NCI-H226 (cell line): ENCODE measurements at regions not wholly inside any gene's neighbourhood (a gene's known extent, or its start where the extent isn't known, plus 50 kb on each side); places are given as distances from the start of the nearest gene placed in this dataset.

ENCODE experiments used
- DNase-seq: peaks from one replicate; pipeline ENCODE4 v3.0.0-alpha.2; 2015

GRCh38 chr2:221675201-221675908 is 103.3 kb upstream of the EPHA4 start:
- DNase-seq = no peak

DNA sequence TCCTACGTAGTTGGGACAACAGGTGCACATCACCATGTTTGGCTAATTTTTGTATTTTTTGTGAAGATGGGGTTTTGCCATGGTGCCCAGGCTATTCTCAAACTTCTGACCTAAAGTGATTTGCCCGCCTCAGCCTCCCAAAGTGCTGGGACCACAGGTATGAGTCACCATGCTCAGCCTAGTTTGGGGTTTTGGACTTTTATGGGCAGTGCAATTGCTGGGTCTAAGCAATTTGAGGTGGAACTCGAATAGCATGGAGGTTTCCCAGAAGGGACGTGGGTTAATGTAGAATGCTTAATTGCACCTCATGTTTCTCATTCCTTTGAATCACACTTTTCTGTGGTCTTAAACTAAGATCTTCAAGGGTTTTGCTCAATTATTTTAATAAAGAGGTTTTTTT is 102.3 kb upstream of the EPHA4 start:
- no peak for DNase-seq

GRCh38 chr2:221673248-221673647 is 101.1 kb upstream of the EPHA4 start:
- no peak for DNase-seq

- peak; percentile 6 for DNase-seq
Observed at GRCh38 chr2:221671515-221671914, 99.4 kb upstream of the EPHA4 start.

DNA sequence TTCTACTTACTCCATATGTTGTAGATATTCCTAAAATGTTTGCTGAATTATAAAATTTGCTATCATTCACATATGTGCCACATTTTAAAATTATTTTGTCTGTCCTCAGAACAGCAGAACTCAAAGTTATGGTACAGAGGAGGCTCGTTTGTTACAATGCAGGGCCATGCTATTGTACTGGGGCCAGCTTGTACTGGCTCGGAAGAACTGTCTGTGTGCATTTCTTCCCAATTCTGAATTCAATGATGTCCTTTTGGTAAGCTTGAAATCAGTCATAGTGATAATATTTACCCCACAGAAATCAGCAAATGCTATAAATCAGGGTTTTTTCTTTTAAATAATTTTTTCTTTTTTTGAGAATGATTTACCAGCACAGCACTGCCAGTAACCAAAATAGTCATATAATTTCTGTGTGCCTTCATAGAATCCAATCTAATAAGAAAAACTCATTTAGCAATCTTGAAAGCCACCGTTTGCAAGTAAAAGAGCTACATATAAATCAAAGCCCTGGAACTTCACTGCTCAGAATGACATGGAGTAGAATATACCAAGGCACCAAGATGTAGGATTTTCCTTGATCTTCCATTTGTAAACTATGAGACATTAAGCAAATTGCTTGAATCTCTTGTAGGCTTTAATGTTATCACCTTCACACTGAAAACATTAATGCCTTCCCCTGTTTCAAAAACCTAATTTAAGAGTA is 90.7 kb upstream of the EPHA4 start:
- no peak for DNase-seq

DNA sequence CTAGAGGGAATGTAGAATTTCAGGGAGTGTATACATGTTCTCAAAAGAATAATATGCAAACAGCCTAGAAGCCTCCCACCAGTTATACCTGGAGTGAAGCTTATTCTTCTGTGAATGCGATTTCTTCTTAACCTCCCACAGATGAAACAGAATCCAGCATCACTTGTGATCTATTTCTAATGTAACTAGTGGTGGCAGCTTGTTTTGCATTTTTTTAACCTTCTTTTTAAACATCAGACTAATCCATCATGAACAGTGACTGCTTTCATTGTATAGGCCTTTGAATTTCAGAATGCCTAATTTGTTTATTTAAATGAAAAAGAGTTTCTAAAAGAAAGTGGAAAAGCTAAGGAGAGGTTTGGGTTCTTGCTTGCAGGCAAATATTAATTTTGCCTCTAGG is 85.7 kb upstream of the EPHA4 start:
- DNase-seq = no peak

- DNase-seq = no peak
Observed at GRCh38 chr2:221655300-221655699, 83.2 kb upstream of the EPHA4 start.

DNA sequence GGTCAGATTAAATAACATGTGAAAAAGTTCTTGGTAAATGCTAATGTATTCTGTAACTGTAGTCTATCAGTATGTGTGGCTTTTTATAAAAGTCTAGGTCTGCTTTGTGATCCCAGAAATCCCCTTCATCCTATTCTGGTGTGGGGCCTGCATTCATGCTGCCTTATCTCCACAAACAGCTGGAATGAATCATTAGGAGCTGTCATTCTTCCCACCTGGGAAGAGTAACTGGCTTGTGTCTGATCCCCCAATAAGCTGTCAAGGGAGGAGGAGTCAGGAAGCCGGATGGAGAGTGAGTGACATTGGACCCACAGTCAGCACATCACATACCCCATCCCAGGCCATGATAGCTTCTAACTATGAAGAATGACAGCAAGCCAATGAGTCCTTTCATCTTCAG is 81.1 kb upstream of the EPHA4 start:
- no peak for DNase-seq

GRCh38 chr2:221649051-221649775 is 77.1 kb upstream of the EPHA4 start:
- DNase-seq = no peak

DNA sequence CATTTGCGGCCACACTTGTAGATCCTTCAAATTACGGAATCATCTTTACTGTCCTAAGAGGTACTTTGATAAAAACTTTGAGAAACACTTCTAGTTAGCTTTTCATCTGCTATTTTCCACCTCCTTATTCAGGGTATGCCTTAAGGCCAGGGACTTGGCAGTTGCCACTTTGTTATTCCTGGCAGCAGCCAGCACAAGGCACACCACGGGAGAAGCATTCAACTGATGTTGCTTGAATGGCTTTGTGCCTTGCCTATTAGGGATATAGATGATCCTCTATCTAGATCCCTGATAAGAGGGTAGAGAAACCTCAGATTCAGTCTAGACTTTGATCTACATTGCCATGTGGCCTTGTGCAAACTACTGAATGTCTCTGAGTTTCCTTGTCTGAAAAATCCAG is 70.3 kb upstream of the EPHA4 start:
- DNase-seq = no peak

DNA sequence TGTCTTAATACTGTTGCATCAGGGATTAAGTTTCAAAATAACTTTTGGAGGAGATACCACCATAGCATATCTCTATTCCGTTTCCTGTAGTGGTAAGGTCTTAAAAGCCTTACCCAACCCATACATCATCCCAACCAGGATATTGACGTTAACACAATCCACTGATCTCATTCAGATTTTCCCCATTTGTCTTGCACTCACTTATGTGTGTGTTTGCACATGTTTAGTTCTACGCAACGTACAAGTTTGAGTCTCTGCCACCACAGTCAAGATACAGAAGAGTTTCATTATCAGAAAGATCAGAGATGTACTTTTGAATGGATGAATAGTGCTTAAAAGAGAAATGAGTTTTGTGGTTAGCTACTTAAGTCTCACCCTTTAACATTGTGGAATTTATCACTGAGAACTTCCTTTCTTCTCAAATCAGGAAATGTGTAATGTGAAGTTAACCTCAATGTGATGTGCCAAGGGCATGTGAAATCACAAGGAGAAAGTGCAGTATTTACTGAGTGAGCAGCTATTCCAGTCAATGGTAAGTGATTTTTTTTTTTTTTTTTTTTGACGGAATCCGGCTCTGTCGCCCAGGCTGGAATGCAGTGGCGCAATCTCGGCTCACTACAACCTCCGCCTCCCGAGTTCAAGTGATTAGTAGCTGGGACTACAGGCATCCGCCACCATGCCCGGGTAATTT is 69.2 kb upstream of the EPHA4 start:
- peak; percentile 95 for DNase-seq

- no peak for DNase-seq
Observed at GRCh38 chr2:221640686-221641085, 68.6 kb upstream of the EPHA4 start.

DNA sequence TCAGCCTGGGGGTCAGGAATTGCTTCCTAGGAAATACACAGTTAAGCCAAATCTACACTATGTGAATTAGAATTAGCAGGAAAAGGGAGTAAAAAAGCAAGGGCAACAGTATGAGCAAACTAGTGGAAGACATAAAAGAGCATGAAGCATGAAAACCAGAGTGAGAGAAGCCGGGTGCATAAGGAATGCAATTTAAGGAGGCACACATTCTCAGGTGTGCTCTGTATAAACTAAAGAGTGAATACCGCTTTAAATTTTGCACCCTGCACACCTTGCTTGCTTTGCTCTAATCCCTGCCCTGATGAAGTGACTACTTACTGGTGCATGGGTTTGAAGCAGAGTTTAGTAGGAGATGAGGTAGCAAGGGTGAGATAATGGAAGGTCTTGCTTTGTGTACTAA is 65.7 kb upstream of the EPHA4 start:
- DNase-seq = no peak

DNA sequence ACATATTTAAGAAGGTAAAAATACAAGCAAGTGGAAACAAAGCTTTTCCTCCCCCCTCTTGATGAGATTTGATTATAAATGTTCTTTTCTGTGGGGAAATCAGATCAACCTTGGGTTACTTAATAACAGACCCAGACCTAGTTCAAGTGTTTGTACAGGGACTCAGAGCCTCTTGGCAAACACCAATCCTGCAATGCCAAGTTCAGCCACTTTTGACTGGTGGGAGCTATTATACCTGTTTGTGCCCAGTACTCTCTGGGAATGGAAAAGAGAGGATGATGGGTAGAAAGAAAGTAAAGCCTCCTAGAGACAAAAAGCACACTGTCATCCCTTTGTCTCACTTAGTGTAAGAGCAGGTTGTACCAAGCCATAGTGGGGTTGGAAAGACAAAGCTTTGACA is 63.8 kb upstream of the EPHA4 start:
- DNase-seq = no peak

DNA sequence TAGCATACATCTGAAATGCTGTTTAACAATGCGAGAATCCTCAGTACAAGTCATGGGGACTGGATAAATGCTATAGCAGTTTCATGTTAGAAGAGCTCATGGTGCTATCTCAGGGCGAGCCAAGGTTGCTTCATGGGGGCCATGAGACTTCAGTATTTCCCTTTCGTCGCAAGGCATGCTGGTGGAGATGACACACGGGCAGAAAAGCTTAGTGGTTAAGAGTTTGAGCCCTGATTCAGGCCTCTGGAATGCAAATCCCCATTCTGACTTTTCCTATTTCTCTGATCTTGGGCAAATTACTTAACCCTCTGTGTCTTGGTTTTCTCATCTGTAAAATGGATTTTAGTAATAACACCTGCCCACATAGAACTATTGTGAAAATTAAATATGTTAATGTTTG is 57.4 kb upstream of the EPHA4 start:
- DNase-seq = peak; percentile 91

- DNase-seq = no peak
Observed at GRCh38 chr2:221624475-221624874, 52.4 kb upstream of the EPHA4 start.
